HL-60 (cell line): ENCODE measurements at regions not wholly inside any gene's neighbourhood (a gene's known extent, or its start where the extent isn't known, plus 50 kb on each side); places are given as distances from the start of the nearest gene placed in this dataset.

Experiments
- DNase-seq, 2 experiments: peaks; one replicate each; pipeline ENCODE4 v3.0.0-alpha.2; 2010 to 2020; ENCODE audit warnings: low read depth in 1 of 2, low spot score in 1 of 2
- H3K27ac ChIP-seq: fragments of 250-450 bp; sonication (Bioruptor Pico); replicated peaks from 2 replicates; pipeline ENCODE4 v1.5.1; 2020; ENCODE audit warnings: mild to moderate bottlenecking, moderate library complexity
- H3K27me3 ChIP-seq: fragments of 250-450 bp; sonication (Bioruptor Pico); 2 replicates; pipeline ENCODE4 v1.5.1; 2021; ENCODE audit warnings: mild to moderate bottlenecking, moderate library complexity; ENCODE audit not compliant: insufficient read depth, poor library complexity, severe bottlenecking
- H3K4me3 ChIP-seq: replicated peaks from 2 replicates; pipeline ENCODE4 v1.5.1; 2011; ENCODE audit warnings: mild to moderate bottlenecking, control low read depth, low read length; ENCODE audit not compliant: insufficient read depth
- CTCF ChIP-seq: IDR thresholded peaks from one replicate; pipeline ENCODE4 v1.5.1; 2011; ENCODE audit warnings: low read length, control low read depth, inconsistent platforms; ENCODE audit not compliant: insufficient read depth
- GABPA ChIP-seq: IDR thresholded peaks from 2 replicates; pipeline ENCODE4 v1.6.1; 2012; ENCODE audit warnings: low read depth
- POLR2AphosphoS5 ChIP-seq: IDR thresholded peaks from 2 replicates; pipeline ENCODE4 v1.6.1; 2012; ENCODE audit warnings: low read depth
- REST ChIP-seq: IDR thresholded peaks from 2 replicates; pipeline ENCODE4 v1.6.1; 2012; ENCODE audit warnings: low read depth; ENCODE audit not compliant: insufficient replicate concordance
- SPI1 ChIP-seq: IDR thresholded peaks from 2 replicates; pipeline ENCODE4 v1.6.1; 2012; ENCODE audit warnings: low read depth, mild to moderate bottlenecking, borderline replicate concordance

- TF ChIP-seq GABPA (no peak), CTCF (no peak), SPI1 (no peak), POLR2AphosphoS5 (no peak), REST (no peak)
- Histone ChIP-seq H3K27ac (no peak overlapping the region), H3K4me3 (no peak overlapping the region), H3K27me3 (no peaks in the 10 kb centered on the region)
- no peak for DNase-seq
These were observed 200.4 kb upstream of the PITX2 start for GRCh38 chr4:110823251-110823650.

GRCh38 chr4:110824344-110824743 lies 201.5 kb upstream of the PITX2 start:
- no peak overlapping the region for H3K4me3 ChIP-seq
- no peaks in the 10 kb centered on the region for H3K27me3 ChIP-seq
- no peak overlapping the region for H3K27ac ChIP-seq
- TF ChIP-seq GABPA = no peak
- no peak for TF ChIP-seq SPI1
- TF ChIP-seq CTCF = no peak
- no peak for TF ChIP-seq REST
- TF ChIP-seq POLR2AphosphoS5 = no peak
- DNase-seq = no peak

- Histone ChIP-seq H3K4me3 (no peak overlapping the region), H3K27me3 (no peaks in the 10 kb centered on the region), H3K27ac (no peak overlapping the region)
- TF ChIP-seq GABPA (no peak), REST (no peak), SPI1 (no peak), CTCF (no peak), POLR2AphosphoS5 (no peak)
- DNase-seq = no peak
These were observed 203.8 kb upstream of the PITX2 start for GRCh38 chr4:110826656-110827055.
